ENCODE measurements at regions not wholly inside any gene's neighbourhood (a gene's known extent, or its start where the extent isn't known, plus 50 kb on each side); places are given as distances from the start of the nearest gene placed in this dataset.
"Not testable (repeated sequence)": the region's sequence is repeated elsewhere in the genome, so short reads cannot be mapped to it uniquely, and the experiment has no call there.

- DNase-seq: no peak
These were observed 983.0 kb upstream of the SLC39A10 start for GRCh38 chr2:194674043-194674442.

DNA sequence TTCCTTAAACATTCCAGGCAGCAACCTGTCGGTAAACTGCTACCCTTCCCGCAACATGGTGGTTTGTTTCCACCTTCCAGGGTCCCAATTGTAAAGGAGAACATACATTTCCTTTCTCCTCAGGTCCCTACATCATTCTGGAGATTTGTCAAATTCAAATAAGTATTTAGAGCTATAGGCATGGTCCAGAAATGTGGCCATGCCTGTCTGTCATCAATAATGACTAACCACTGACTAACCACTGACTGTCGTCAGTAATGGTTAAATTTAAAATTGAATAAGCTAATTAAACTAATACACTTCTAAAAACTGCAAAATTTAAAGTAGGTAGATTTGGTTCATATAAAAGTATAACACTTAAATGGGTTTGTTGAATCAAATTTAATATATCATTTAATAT, 984.0 kb upstream of the SLC39A10 start:
- DNase-seq: no peak

DNA sequence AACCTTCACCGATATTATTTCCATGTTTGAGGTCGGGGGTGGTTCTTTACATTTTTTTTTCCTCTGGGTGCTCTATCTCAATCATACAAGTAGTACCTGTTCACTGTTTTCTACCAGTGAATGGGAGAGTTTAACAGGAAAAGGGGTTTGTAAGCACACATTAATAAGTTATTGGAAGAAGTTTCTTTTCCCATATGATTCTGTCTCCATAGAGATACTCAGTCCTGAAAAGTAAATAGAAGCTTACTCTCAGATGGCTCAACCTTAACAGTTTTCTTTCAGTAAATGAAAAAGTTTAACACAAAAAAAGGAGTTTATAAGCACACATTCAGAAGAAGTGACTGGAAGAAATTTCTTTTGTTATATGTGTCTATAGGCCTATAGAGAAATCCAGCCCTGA, 995.6 kb upstream of the SLC39A10 start:
- DNase-seq: no peak

- not testable (repeated sequence) for DNase-seq
These were observed 1018.0 kb upstream of the SLC39A10 start for GRCh38 chr2:194639057-194639456.

GRCh38 chr2:194621945-194622344, 1035.1 kb upstream of the SLC39A10 start:
- no peak for DNase-seq

GRCh38 chr2:194619366-194619765, 1037.7 kb upstream of the SLC39A10 start:
- DNase-seq: no peak

DNA sequence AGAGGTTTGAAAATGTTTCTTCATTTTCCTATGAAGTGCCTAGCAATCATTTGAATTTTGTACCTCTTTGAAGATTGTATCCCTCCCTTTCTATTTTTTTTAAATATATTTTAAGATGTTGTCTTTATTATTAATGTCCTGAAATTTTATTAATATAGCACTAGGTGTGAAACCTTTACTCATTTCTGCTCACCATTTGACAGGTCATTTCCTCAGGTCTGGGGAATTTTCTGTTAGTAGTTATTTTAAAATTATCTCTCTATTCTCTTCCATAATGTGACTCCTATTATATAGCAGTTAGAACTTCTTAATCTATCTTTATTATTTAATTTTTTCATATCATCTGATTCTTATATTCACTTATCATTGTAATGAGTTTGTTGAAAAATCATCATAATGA, 1038.6 kb upstream of the SLC39A10 start:
- no peak for DNase-seq

DNA sequence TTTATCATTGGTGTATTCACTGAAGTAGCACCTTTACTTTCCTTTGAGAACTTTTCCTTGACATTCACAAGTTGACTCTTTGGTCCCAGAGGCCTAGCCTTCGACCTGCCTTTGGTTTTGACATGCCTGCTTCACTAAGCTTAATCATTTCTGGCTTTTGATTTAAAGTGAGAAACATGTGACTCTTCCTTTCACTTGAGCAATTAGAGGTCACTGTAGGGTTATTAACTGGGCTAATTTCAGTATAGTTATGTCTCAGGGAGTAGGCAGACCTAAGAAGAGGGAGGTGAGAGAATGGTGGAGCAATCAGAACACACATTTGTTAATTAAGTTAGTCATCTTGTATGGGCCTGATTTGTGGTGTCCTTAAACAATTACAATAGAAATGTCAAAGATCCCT, 1040.7 kb upstream of the SLC39A10 start:
- no peak for DNase-seq

DNA sequence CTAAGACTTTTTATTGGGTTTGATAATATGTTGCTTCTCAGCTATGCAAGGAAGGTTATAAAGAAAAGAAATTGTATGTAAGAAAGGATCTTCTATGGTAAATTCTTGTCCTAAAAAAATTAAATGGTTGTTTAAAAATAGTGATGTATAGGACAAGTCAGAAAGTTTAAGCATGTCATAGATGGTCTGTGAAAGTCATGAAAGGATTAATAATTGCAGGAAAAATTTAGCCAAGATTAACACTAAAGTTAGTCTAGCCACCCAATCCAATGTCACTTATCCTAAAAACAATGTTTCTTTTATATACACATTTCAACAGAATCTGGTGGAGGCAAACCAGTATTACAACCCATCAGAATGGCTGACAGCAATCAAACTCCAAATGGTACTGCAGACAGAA, 1046.7 kb upstream of the SLC39A10 start:
- no peak for DNase-seq

GRCh38 chr2:194603429-194603828, 1053.6 kb upstream of the SLC39A10 start:
- no peak for DNase-seq

- no peak for DNase-seq
These were observed 1054.3 kb upstream of the SLC39A10 start for GRCh38 chr2:194602750-194603149.

GRCh38 chr2:194591192-194591591, 1065.8 kb upstream of the SLC39A10 start:
- no peak for DNase-seq

GRCh38 chr2:194587739-194588270, 1069.2 kb upstream of the SLC39A10 start:
- DNase-seq: no peak

GRCh38 chr2:194567661-194568017, 1089.4 kb upstream of the SLC39A10 start:
- no peak for DNase-seq

- DNase-seq: no peak
These were observed 1089.9 kb upstream of the SLC39A10 start for GRCh38 chr2:194566907-194567660.

DNA sequence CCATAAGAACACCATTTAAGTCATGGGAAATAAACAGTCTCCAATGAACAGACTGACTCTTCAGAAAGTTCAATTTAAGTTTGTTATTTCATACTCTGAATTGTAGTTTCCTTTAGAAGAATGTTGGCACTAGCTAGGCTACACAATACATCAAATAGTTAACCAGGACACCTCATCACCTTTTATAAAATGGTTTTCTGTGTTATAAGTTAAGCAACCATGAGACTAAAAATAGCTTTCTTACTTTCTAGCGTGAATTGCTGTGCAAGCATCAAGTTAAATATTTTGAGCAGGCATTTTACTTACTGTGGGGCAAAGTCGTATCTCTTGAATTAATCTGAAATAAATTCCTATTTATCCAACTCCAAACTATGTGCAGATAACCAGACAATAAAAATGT, 1092.6 kb upstream of the SLC39A10 start:
- DNase-seq: no peak

GRCh38 chr2:194562329-194562728, 1094.7 kb upstream of the SLC39A10 start:
- DNase-seq: no peak

- no peak for DNase-seq
These were observed 1097.1 kb upstream of the SLC39A10 start for GRCh38 chr2:194559964-194560363.

DNA sequence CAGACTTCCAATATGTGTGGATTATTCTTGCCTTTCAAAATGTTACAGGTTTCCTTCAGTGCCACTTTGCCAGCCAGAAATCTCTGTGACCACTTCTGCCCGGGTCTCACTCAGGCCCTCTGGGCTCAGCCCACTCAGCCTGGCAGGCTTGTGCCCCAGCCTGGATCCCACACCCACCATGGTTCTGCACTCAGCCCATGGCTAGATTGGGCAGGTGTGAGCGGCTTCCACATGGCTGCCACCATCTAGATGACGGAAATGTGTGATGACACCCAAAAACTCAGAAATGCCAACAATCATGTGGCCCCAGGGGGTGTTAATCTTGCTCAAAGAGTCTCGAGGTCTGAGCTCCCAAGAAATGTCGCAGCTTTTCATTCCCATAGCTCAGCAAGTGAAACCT, 1097.5 kb upstream of the SLC39A10 start:
- DNase-seq: no peak

DNA sequence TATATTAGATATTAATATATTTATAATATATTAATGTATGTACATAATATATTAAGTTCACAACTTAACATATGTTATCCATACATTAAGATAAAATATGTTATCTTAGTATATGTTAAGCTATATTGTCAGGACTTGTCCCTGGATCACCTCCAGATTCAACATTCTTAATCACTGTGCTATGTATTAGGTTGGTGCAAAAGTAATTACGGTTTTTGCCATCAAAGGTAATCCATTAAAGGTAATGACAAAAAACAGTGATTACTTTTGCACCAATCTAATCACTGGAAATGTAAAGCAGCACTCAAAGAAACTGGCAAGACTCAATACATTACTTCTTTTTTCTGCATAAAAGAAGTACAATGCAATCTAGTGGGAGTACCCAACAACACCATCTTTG, 1099.0 kb upstream of the SLC39A10 start:
- no peak for DNase-seq

DNA sequence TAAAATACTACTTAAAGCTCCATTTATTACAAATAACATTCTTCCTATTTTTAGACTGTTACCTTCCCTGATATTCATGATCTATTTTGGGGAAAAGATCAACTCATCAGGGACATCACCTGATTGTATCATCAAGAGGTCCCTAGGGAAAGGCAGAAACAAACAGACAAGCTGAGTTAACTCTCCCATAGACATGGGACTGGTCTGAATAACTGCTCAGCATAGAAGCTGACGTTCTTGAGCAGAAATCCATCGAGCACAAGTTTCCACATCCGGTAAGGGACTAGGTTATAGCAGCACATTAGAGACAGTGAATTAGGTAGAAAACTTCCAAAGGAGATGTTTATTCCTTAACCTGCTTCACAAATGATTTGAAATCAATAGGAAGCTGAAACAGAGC, 1100.4 kb upstream of the SLC39A10 start:
- DNase-seq: no peak

GRCh38 chr2:194553980-194554379, 1103.0 kb upstream of the SLC39A10 start:
- DNase-seq: no peak

DNA sequence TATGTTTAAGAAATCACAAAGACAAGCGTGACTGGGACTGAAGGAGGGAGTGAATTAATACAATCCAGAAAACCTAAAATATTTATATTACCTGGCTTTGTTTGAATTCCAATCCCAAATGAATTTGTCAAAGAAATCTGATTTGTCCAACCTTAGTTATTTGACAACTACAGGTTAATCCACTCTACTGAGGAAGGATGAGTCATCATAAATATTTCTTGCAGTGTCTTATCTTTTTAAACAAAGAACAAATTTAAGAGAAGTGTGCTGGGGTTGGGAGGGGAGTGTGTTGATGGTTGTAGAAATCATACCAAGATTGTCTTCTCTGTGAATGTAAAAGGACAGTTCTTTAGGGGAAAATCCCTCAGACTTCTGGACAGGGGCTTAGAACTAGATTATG, 1106.3 kb upstream of the SLC39A10 start:
- DNase-seq: no peak

GRCh38 chr2:194549387-194549786, 1107.6 kb upstream of the SLC39A10 start:
- no peak for DNase-seq

Data from renal pelvis (tissue), 1 donor.